HEK293T (cell line): ENCODE measurements at regions not wholly inside any gene's neighbourhood (a gene's known extent, or its start where the extent isn't known, plus 50 kb on each side); places are given as distances from the start of the nearest gene placed in this dataset.

Source experiments
- BHLHE40 ChIP-seq: fragments of 450-650 bp; IDR thresholded peaks from 2 replicates; pipeline ENCODE4 v1.6.1; 2016; ENCODE audit warnings: mild to moderate bottlenecking, moderate library complexity, borderline replicate concordance
- CTBP1 ChIP-seq: fragments of 450-650 bp; IDR thresholded peaks from 2 replicates; pipeline ENCODE4 v1.6.1; 2016; ENCODE audit warnings: borderline replicate concordance
- FOXK2 ChIP-seq: fragments of 450-650 bp; IDR thresholded peaks from 2 replicates; pipeline ENCODE4 v1.6.1; 2016; ENCODE audit warnings: mild to moderate bottlenecking
- FOXM1 ChIP-seq: fragments of 450-650 bp; IDR thresholded peaks from 2 replicates; pipeline ENCODE4 v1.6.1; 2017; ENCODE audit warnings: mild to moderate bottlenecking, borderline replicate concordance
- LEF1 ChIP-seq: fragments of 450-650 bp; IDR thresholded peaks from 2 replicates; pipeline ENCODE4 v1.6.1; 2017; ENCODE audit warnings: mild to moderate bottlenecking, borderline replicate concordance
- PKNOX1 ChIP-seq: fragments of 450-650 bp; IDR thresholded peaks from 2 replicates; pipeline ENCODE4 v1.6.1; 2016
- SP1 ChIP-seq: fragments of 450-650 bp; IDR thresholded peaks from 2 replicates; pipeline ENCODE4 v1.6.1; 2017
- ZNF384 ChIP-seq: fragments of 450-650 bp; IDR thresholded peaks from 2 replicates; pipeline ENCODE4 v1.6.1; 2016

- TF ChIP-seq BHLHE40 = no peak
- TF ChIP-seq LEF1 = no peak
- TF ChIP-seq FOXK2 = no peak
- no peak for TF ChIP-seq SP1
- no peak for TF ChIP-seq PKNOX1
- TF ChIP-seq CTBP1 = no peak
- TF ChIP-seq ZNF384 = no peak
- no peak for TF ChIP-seq FOXM1
Measured at GRCh38 chr20:59428006-59428405, 127.6 kb downstream of the EDN3 start.
